Limb (tissue), 2 donors: ENCODE measurements at regions not wholly inside any gene's neighbourhood (a gene's known extent, or its start where the extent isn't known, plus 50 kb on each side); places are given as distances from the start of the nearest gene placed in this dataset.

Experiments used
- DNase-seq, 2 donors: peaks; one replicate each; pipeline ENCODE4 v3.0.0-alpha.2; 2016; ENCODE audit errors: extremely low spot score in 2 of 2

DNA sequence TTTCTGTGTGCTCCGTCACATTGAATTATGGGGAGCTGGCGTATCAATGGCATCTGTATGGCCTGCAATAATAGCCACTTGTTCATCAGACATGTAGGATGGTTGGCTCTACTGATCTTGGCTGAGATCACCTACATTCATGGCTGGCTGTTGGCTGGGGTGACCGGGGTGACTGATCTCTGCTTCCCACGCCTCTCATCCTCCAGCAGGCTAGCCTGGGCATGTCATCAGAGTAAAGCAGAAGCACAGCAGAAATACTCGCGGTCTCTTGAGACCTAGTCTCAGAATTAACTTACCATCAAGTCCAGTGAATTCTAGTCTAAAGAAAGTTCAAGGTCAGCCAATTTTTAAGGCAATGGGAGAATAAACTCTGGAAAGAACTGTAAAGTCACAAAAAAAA lies 257.7 kb upstream of the GLI3 start:
- no peak for DNase-seq

DNA sequence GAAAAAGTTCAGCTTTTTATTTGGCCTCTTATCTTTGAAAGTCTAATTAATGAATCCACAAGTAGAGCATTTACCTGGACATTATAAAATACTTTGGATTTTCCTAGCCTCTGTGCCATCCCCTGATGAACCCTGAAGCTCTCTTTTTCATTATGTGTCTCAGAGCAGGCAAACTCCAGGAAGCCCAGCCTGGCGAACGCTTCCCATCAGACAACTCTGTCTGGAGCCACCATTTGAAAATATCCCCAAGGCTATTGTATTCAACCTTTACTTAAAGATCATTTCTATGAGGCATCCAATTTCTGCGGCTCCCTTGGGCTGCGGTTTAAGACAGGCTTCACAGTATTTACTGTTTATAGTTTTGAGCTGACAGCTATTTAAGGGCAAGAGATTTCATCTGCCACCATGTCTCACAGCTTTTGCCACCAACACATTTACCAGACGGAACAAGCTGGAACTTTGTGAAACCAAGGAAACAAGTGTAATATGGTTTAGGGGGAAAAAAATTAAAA lies 257.2 kb upstream of the GLI3 start:
- no peak for DNase-seq

DNA sequence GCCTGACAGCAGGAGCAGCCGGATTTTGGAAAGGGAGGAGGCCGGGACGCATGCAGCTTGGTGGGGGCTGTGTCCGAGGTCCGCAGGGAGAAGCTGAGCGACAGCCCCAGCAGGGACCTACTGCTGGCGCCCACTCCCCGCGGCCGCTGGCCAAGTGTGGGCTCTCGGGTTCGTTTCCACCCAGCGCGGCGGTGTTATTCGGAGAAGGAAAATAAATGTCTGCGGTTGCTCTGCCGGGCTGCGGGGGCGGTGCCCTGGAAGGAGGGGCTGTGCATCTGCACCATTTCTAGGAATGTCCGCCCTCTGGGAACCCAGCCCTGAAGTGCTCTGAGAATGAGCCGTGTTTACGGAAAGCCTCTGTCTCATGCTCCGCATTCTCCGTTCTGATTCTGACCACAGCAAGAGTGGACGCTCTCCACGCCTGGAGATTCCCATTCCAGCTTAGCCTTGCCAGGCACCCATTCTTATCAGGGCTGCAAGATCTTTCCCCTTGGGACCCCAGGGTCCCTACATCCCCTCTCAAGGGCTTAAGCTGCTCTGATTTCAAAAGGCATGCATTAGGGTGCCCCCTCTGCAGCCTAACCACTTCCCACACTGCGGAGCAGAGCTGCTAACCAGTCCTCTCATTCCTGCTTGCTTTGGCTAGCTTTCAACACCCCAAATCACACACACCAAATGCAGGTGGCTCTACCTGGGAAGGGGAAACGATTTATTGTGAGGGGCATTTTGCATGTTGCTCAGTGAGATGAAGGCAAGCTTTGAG lies 256.6 kb upstream of the GLI3 start:
- peak; percentile 82 to 87 for DNase-seq

DNA sequence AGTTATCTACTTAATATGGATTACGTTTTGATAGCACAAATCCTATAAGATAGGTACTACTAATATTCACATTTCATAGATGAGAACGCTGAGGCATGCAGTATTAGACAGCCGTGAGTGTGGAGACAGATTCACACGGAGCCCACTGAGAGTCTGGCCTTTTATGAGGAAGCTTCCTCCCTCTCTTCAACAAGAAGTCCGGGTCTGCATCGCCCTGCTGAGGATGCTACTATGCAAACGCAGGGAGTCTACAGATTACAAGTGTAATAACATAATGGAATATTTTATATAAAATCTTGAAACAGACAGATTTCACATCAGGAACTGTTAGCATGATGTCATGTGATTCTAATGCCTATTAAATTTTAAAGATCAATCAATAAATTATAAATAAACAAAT lies 255.9 kb upstream of the GLI3 start:
- no peak for DNase-seq

DNA sequence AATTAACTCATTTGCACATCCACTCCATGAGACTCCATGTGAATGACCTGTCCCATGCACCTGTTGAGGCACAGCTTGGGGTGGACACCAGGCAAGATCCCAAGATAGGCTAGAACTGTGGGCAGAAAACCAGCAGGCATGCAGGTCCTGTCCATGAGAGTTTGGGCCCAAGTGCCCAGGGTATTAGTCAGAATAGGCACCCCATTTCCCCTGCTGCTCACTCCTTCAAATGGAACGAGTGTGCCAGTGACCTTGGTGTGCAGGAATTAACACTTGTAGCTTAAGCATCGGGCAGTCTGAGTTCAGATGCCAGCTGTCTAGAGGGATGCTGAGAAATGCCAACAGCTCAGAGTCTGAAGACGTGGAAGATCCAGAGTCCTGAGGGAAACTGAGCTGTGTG lies 254.1 kb upstream of the GLI3 start:
- DNase-seq: no peak

DNA sequence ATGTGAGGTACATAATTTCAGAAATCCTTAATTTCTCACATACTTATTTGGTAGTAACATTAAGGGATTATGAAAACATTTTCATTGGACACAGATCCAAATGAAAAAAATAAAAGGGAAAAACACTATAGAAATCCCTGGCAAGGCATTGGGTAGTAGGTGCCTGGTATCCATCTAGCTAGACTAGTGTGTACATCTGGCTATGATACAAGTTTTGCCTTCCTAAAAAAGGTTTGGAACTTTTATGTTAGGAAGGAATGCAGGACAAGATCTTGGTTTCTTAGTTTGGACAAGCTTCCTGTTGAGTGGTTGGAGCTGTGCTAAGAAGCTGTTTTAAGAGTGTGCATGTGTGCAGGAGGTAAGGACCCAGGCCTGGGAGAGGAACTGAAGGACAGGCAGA lies 252.3 kb upstream of the GLI3 start:
- DNase-seq: no peak

DNA sequence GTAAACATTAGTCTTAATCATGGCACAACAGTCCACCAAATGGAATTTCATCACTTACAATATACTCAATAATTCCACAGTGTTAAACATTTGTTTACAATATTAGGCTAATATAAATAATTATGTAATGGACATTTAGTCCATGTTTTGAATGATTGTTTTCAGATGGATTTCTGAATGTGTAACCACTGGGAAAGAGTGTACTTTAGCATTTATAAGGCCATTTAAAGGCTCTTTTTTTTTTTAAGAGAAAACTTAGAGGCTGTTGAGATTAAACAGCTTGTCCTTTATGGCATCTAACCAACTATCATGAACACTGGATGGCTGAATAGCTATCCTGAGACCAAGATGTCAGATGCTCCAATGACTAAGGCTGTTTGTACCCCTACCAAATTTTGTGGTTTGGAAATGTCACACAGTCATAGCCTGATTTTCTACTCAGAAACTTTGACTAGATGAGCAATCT lies 248.3 kb upstream of the GLI3 start:
- no peak for DNase-seq

DNA sequence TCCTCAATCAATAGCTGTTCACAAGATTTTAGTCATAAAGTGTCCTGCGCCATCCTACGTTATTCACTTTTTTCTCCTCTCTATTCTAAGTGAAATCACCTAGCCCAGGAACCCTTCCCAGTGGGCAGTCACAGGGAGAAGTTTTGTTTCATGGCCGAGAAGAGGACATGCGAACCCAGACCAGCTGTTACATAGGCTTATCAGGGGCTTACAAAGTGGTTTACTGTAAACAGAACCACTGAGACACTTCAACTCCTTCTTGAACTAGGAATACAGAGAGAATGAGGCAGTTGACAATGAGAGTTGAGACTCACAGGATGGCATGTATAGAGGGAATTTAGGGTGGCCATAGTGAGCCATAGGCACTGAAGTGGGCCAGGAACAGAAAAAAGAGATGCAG lies 246.9 kb upstream of the GLI3 start:
- no peak for DNase-seq

DNA sequence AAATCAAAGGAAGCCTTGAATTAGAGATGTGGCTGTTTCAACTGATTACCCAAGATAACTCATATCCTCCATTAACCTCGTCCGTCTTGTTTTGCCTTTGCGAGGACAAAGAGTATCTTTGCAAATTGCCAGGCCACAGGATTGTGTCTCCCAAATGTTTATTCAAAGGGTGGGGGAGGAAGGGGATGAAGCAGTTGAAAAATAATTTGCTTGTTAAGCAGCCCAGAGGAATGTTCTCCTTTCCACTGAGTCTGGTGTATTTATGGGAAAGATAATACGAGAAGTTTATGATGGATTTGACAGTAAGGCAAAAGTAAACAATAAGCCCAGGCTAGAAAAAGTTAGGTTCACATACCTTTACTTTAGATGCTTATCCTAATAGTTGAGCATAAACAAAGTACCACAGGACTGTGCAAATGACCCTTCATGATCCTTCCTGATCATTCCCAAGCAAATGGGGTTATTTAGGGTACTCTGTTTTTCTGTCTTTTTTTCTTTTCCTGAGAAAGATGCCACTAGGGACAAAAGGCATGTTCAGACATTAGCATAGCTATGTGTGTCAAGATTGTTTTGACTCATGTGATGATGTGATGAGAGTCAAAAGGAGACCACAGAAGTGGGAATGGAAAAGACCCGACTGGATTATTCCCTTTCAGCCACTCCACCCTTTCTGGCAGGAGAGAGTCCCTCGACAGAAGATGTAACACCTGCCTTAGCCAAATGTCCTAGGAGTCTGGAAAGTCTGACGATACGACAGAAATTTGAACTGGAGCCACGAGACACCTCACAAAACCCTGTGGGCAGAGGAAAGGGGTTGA lies 243.0 kb upstream of the GLI3 start:
- peak; percentile 4 to 49 for DNase-seq

DNA sequence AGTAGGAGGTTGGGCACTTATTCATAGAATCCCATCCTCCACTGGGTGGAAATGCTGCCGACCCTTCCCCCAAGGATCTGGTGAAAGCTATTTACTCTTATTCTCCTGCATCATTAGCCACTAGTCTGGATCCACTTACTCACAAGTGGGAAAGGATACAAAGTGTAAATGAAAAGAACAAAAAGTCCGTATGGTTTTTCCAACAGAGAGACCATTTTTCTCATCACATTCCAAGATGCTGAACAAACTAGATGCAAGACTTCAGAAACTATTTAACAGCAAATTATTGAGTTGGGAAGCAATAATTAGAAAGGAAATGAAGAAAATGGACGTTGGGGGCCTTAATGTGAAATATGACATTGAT lies 242.4 kb upstream of the GLI3 start:
- DNase-seq: no peak

DNA sequence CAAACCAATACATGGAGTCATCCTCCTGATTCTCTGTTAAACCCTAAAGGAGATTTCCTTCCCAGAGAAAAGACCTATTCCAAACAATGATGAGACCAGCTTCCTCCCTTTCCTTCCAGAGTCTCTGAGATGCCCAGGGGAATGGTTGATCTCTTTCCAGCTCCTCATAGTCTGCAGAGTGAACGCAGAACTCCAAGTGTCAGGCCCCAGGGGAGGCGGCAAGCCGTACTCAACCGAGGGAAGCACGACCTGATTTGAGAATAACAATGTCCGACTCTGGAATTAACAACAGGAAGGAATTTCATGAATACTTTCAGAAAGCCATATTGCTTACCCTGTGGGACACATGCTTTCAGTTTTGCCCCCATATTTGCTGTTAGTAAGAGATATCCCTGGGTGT lies 241.7 kb upstream of the GLI3 start:
- DNase-seq: no peak

DNA sequence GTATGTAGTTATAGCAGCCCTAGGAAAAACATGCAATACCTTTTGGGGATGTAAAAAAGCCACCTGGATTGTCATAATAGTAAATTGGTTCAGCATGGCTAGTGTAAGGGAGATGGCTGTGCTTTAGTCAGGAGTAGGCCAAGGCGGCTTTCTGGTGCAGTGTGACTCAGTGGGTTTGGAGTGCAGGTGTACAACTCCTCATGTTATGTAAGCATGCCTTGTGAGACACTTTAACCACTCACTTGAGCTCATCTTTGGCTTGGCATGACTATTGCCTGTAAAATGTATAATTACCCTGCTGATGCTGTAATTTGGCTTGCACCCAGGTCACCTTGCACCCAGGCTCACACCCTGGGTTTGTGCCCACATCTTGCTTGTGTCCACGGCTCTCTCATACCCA lies 239.2 kb upstream of the GLI3 start:
- DNase-seq: no peak

DNA sequence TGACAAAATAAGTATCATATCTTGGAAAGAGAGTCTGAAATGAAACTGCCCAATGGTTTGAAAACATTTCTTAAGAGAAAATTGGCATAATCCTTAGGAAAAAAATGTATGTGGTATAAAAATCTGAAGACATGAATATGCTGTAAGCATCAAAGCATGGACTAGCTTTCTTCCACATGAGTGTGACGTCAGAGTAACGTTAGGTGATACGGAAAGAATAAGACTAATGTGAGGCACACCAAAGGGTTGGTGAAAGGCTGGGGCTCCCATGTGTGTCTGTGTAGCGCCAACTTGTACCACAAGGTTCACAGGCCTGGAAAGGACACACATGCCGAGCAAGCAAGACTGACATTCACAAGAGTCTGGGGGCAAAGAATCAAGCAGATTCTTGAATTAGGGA lies 238.1 kb upstream of the GLI3 start:
- no peak for DNase-seq

DNA sequence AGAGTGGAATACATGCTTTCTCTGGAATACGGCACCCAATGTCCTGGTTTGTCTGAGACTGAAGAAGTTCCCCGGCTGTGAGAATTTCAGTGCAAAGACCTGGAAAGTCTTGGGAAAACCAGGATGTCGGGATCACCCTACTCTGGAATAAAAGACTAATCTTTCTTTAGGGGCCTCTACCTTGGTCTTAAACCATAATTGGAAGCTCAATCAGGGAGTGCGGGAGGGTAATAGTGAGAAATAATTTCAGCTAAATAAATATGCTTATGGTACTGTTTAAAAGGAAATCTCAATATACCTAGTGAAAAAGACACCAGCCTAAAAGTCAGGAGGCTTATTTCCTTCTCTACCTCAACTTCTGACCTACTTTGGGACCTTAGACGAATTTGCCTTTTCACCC lies 236.1 kb upstream of the GLI3 start:
- no peak for DNase-seq

DNA sequence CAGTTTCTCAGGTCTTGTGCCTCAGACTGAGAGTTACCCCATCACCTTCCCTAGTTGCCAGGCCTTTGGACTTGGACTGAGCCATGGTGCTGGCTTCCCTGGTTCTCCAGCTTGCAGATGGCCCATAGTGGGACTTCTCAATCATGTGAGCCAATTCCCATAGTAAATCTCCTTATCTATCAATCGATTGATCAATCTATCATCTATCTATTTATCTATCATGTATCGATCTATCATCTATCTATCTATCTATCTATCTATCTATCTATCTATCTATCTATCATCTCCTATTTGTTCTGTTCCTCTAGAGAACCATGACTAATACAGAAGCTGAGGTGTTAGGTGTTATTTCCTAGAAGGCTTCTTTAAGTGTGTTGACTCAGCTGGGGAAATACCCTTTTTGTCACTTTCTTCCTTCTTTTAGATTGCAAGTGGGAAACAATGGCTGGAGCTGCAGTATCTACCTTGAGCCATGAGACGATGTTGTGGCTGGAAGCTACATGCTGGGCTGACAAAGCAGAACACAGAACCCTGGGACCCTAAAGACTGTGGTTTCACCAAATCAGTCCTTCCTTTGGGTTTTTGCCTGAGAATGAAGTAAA lies 234.7 kb upstream of the GLI3 start:
- no peak for DNase-seq

DNA sequence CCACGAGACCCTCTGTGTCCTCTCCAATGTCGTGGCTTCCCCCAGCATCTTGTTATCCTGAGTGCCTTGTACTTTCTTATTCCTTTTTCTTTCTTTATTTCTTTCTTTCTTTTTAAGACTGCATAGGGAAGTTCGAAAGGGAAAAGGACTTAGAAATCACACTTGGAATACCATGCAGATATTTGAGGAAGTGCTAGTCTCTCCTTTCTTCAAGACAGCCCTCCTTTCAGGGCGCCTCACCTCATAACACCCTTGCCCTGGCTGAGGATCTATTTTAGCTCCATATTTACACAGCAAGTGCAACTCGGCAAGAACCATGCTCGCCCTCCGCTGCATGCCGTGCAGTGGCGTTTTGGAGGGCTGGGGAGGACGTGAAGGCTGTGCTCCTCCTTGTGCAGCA lies 232.3 kb upstream of the GLI3 start:
- no peak for DNase-seq

DNA sequence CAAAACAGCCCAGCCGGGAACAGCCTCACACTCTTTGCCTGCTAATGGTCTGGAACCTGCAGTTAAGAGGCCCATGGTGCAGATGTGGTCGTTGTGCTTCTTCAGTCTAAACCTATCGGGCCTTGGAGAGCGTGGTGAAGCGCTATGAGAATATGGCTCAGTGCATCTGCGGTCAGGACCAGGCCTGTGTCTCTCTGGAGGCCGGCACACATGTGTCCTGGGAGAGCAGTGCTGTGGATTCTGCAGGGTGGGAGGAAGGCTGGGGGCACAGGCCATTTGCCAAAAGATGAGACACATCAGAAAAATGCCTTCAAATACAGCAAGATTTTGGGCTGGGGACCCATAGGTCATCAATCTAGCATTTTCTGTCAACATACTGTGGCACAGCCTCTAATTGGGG lies 231.5 kb upstream of the GLI3 start:
- DNase-seq: no peak

DNA sequence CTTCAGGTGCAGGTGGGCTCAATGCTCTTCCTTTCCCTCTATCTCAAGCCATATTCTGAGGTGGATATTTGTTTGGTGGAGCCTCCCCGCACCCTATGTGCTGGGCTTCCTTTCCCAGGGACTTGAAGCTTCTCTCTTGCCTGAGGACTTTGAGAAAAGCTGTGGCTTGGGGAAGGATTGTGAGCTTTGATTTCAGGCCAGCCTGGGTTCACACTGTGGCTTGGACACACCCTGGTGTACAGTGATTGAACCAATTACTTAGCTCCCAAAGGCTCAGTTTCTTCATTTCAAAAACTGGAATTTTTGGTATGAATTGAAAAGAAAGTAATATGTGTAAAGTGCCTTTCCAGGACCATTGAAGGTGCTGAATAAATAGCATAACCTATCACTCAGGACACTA lies 224.5 kb upstream of the GLI3 start:
- DNase-seq: no peak

DNA sequence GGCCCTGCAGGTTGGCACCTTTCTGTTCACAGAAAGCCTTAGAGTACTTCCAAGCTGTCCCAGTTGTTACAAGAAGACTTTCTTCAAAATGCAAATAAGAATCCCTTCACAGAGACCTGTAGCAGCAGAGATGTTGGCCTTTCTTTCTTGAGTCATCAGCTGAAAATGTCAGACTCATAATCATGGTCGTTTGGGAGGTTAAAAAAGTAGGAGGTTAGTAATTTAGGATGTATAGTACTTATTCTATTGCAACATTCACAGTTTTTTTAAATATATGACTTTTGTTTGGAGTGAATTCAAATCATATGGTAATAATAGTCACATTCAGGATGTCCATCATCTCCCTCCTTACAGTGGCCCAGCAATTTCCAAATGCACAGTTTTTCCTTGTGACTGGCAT lies 223.9 kb upstream of the GLI3 start:
- no peak for DNase-seq

DNA sequence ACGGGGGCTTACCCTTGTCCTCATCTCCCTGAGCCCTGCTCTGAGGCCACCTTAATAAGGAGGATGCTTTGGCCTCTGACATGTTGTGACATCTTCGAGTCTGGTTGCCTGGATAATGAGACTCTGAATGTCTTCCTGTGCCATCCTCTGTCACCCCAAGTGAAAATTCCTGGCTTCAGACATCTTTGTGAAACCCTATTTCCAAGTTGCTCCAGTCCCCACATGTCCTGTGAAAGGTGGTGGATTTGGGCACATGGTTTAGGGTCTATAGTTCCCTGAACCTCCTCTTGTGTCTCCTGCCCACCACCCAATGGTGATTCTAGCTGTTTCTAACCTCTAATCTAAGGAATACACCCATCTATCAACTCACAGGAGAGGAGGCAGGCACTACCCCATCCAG lies 223.1 kb upstream of the GLI3 start:
- DNase-seq: no peak

DNA sequence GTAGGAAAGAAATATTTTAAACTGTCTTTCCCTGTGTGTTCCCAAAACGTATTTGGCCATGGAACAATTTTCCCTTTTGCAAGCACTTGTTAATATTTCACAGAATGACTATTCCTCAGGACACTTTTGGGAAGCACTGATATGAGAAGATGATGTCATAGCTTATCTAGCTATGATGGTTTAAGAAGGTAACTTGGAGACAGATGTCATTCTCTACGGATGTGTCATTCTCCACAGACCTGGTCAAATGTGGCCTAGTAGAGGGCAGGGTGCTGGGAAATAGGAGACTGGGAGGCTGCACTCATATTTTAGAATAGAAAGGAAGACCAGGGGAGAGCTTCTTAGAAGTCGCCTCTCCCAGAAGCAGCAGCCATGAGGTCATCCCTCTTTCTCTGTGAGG lies 220.7 kb upstream of the GLI3 start:
- DNase-seq: no peak

DNA sequence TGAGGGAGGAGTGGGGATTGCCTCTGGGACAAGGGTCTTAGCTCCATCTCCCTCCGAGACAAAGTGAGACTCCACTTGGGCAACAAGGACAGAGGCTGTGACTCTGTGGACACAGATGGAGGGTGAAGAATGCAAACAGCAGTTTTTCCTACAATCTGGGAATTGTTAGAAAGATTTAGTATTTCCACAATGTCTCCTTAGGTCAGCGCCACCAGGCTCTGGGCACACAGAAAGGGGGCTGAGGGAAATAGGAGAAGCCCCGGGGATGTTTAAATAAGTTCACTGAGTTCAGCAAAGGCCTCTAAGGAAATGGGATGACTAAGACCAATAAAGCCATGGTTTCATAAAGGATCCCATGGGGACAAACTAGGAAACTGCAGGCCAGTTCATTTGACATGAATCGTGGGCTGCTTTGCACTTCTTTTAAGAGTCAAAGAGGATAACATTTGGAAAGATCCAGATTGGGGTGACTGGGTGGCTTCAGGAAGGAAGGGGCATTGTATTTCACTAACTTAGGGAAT lies 219.8 kb upstream of the GLI3 start:
- DNase-seq: no peak
